ENCODE measurements at regions not wholly inside any gene's neighbourhood (a gene's known extent, or its start where the extent isn't known, plus 50 kb on each side); places are given as distances from the start of the nearest gene placed in this dataset.

GRCh38 chr20:11371831-11372230 is 545.9 kb upstream of the BTBD3 start:
- in situ Hi-C loops (cut with HindIII; ENCODE audit: low sequenced_read_pairs) = no loop called here

GRCh38 chr20:11372876-11373790 is 544.6 kb upstream of the BTBD3 start:
- no peak for DNase-seq (ENCODE audit: low read depth, low spot score)
- in situ Hi-C loops (cut with HindIII; ENCODE audit: low sequenced_read_pairs) = no loop called here
- no peak overlapping the region for H3K4me3 ChIP-seq (ENCODE audit: low read depth, low read length)
- no peak for TF ChIP-seq CTCF (IDR thresholded peaks at IDR 0.05; ENCODE audit: low read depth, low read length)

More at GRCh38 chr20:11371831-11372230, 545.9 kb upstream of the BTBD3 start:
- no peak for TF ChIP-seq CTCF (IDR thresholded peaks at IDR 0.05; ENCODE audit: low read depth, low read length)
- no peak overlapping the region for H3K4me3 ChIP-seq (ENCODE audit: low read depth, low read length)
- no peak for DNase-seq (ENCODE audit: low read depth, low spot score)

- no peak for DNase-seq (ENCODE audit: low read depth, low spot score)
- in situ Hi-C loops (cut with HindIII; ENCODE audit: low sequenced_read_pairs) = no loop called here
- TF ChIP-seq CTCF (IDR thresholded peaks at IDR 0.05; ENCODE audit: low read depth, low read length) = no peak
- no peak overlapping the region for H3K4me3 ChIP-seq (ENCODE audit: low read depth, low read length)
These were observed 542.4 kb upstream of the BTBD3 start for GRCh38 chr20:11375335-11375734.

- H3K4me3 ChIP-seq (ENCODE audit: low read depth, low read length) = no peak overlapping the region
- TF ChIP-seq CTCF (IDR thresholded peaks at IDR 0.05; ENCODE audit: low read depth, low read length) = no peak
- no peak for DNase-seq (ENCODE audit: low read depth, low spot score)
- in situ Hi-C loops (cut with HindIII; ENCODE audit: low sequenced_read_pairs) = no loop called here
These were observed 541.7 kb upstream of the BTBD3 start for GRCh38 chr20:11375966-11376365.

GRCh38 chr20:11376420-11376819 is 541.3 kb upstream of the BTBD3 start:
- in situ Hi-C loops (cut with HindIII; ENCODE audit: low sequenced_read_pairs) = no loop called here
- TF ChIP-seq CTCF (IDR thresholded peaks at IDR 0.05; ENCODE audit: low read depth, low read length) = no peak
- DNase-seq (ENCODE audit: low read depth, low spot score) = peak; percentile 31
- no peak overlapping the region for H3K4me3 ChIP-seq (ENCODE audit: low read depth, low read length)

- H3K4me3 ChIP-seq (ENCODE audit: low read depth, low read length) = no peak overlapping the region
- peak; percentile 94 for DNase-seq (ENCODE audit: low read depth, low spot score)
- in situ Hi-C loops (cut with HindIII; ENCODE audit: low sequenced_read_pairs) = no loop called here
- TF ChIP-seq CTCF (IDR thresholded peaks at IDR 0.05; ENCODE audit: low read depth, low read length) = no peak
These were observed 540.7 kb upstream of the BTBD3 start for GRCh38 chr20:11376998-11377397.

All from astrocyte of the spinal cord (primary cell).